ENCODE measurements at regions not wholly inside any gene's neighbourhood (a gene's known extent, or its start where the extent isn't known, plus 50 kb on each side); places are given as distances from the start of the nearest gene placed in this dataset.

DNA sequence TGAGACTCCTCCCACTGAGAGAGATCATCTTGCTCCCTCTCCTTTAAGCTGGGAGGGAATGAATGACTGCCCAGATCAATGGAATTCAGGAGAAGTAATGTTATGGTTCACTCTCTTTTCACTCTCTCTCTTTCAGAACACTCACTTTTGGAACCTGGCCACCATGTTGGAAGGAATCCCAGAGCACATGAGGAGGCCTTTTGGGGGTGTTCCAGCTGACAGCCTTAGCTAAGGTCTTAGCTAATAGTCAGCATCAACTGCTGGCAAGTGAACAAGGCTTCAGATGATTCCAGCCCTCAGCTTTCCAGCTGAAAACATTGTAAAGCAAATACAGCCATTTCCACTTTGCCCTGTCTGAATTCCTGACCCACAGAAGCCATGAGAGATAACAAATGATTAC lies 124.0 kb upstream of the CLNK start (continued):
- TF ChIP-seq, protein P1, sequence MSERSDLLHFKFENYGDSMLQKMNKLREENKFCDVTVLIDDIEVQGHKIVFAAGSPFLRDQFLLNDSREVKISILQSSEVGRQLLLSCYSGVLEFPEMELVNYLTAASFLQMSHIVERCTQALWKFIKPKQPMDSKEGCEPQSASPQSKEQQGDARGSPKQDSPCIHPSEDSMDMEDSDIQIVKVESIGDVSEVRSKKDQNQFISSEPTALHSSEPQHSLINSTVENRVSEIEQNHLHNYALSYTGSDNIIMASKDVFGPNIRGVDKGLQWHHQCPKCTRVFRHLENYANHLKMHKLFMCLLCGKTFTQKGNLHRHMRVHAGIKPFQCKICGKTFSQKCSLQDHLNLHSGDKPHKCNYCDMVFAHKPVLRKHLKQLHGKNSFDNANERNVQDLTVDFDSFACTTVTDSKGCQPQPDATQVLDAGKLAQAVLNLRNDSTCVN (tag by site-specific recombination; optimal IDR thresholded peaks at IDR 0.05): no peak
- TF ChIP-seq ZNF585B (tag by site-specific recombination; IDR thresholded peaks at IDR 0.05): no peak
- TF ChIP-seq, protein P2, sequence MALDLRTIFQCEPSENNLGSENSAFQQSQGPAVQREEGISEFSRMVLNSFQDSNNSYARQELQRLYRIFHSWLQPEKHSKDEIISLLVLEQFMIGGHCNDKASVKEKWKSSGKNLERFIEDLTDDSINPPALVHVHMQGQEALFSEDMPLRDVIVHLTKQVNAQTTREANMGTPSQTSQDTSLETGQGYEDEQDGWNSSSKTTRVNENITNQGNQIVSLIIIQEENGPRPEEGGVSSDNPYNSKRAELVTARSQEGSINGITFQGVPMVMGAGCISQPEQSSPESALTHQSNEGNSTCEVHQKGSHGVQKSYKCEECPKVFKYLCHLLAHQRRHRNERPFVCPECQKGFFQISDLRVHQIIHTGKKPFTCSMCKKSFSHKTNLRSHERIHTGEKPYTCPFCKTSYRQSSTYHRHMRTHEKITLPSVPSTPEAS (tag by site-specific recombination; IDR thresholded peaks at IDR 0.05): no peak
- TF ChIP-seq ZNF837 (tag by site-specific recombination; IDR thresholded peaks at IDR 0.05): no peak
- TF ChIP-seq, protein P3, sequence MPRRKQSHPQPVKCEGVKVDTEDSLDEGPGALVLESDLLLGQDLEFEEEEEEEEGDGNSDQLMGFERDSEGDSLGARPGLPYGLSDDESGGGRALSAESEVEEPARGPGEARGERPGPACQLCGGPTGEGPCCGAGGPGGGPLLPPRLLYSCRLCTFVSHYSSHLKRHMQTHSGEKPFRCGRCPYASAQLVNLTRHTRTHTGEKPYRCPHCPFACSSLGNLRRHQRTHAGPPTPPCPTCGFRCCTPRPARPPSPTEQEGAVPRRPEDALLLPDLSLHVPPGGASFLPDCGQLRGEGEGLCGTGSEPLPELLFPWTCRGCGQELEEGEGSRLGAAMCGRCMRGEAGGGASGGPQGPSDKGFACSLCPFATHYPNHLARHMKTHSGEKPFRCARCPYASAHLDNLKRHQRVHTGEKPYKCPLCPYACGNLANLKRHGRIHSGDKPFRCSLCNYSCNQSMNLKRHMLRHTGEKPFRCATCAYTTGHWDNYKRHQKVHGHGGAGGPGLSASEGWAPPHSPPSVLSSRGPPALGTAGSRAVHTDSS (tag by site-specific recombination; IDR thresholded peaks at IDR 0.05): no peak
- no peak for TF ChIP-seq ZNF677 (tag by site-specific recombination; IDR thresholded peaks at IDR 0.05)
- TF ChIP-seq, protein P4, sequence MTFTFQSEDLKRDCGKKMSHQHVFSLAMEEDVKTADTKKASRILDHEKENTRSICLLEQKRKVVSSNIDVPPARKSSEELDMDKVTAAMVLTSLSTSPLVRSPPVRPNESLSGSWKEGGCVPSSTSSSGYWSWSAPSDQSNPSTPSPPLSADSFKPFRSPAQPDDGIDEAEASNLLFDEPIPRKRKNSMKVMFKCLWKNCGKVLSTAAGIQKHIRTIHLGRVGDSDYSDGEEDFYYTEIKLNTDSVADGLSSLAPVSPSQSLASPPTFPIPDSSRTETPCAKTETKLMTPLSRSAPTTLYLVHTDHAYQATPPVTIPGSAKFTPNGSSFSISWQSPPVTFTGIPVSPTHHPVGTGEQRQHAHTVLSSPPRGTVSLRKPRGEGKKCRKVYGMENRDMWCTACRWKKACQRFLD (tag by site-specific recombination; IDR thresholded peaks at IDR 0.05): no peak

DNA sequence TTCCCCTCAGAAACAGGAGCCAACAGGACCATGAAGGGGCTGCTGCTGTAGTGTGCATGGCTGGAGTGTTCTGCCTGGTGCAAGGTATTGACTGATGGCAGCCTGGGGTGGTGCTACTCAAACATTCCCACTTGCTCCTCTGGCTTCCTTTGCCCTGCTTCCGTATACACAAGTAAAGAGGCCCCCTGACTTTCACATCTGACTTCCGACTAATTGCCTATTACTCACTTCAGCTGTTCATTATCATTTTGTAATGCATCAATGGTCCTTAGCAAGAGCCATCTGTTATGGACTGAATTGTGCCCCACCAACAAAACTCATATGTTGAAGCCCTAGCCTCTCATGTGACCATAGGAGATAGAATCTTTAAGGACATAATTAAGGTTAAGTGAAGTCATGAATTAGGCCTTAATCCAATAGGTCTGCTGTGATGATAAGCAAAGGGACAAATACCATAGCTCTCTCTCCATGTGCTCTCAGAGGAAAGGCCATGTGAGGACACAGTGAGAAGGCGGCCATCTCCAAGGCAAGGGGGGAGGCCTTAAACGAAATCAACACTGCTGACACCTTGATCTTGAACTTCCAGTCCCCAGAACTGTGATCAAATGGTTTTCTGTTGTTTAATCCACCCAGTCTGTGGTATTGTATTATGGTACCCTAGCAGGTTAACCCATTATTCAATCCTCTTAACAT lies 122.5 kb upstream of the CLNK start:
- H3K27ac ChIP-seq (ENCODE audit: extremely low read depth, low read depth, low read length): no peak overlapping the region
- H3K4me1 ChIP-seq (ENCODE audit: control insufficient read depth, insufficient read depth, low read length): no peaks in the 10 kb centered on the region
- no peaks in the 10 kb centered on the region for H3K9me3 ChIP-seq (ENCODE audit: control insufficient read depth, insufficient read depth, low read depth, low read length)
- ChIA-PET POLR2A (no interaction called here), CTCF (interaction anchor here (0.6 kb wide), 1 partner anchor 226 kb away, joined by 4 read pairs; no protein-coding TSS in a partner anchor)
- H3K4me3 ChIP-seq (ENCODE audit: low read depth, low read length): no peak overlapping the region
- H3K36me3 ChIP-seq (ENCODE audit: control insufficient read depth in 2 of 2, insufficient read depth in 1 of 2, low read length in 2 of 2): no peaks in the 10 kb centered on the region
- no peak for TF ChIP-seq WT1 (tag by site-specific recombination; IDR thresholded peaks at IDR 0.05)
- no peak for TF ChIP-seq ZNF350 (tag by site-specific recombination; IDR thresholded peaks at IDR 0.05)
- TF ChIP-seq, protein P5, sequence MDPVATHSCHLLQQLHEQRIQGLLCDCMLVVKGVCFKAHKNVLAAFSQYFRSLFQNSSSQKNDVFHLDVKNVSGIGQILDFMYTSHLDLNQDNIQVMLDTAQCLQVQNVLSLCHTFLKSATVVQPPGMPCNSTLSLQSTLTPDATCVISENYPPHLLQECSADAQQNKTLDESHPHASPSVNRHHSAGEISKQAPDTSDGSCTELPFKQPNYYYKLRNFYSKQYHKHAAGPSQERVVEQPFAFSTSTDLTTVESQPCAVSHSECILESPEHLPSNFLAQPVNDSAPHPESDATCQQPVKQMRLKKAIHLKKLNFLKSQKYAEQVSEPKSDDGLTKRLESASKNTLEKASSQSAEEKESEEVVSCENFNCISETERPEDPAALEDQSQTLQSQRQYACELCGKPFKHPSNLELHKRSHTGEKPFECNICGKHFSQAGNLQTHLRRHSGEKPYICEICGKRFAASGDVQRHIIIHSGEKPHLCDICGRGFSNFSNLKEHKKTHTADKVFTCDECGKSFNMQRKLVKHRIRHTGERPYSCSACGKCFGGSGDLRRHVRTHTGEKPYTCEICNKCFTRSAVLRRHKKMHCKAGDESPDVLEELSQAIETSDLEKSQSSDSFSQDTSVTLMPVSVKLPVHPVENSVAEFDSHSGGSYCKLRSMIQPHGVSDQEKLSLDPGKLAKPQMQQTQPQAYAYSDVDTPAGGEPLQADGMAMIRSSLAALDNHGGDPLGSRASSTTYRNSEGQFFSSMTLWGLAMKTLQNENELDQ (tag by site-specific recombination; IDR thresholded peaks at IDR 0.05; ENCODE audit: low read depth): no peak
- no peak for TF ChIP-seq ZNF202 (tag by site-specific recombination; IDR thresholded peaks at IDR 0.05; ENCODE audit: borderline replicate concordance)
- TF ChIP-seq, protein P6, sequence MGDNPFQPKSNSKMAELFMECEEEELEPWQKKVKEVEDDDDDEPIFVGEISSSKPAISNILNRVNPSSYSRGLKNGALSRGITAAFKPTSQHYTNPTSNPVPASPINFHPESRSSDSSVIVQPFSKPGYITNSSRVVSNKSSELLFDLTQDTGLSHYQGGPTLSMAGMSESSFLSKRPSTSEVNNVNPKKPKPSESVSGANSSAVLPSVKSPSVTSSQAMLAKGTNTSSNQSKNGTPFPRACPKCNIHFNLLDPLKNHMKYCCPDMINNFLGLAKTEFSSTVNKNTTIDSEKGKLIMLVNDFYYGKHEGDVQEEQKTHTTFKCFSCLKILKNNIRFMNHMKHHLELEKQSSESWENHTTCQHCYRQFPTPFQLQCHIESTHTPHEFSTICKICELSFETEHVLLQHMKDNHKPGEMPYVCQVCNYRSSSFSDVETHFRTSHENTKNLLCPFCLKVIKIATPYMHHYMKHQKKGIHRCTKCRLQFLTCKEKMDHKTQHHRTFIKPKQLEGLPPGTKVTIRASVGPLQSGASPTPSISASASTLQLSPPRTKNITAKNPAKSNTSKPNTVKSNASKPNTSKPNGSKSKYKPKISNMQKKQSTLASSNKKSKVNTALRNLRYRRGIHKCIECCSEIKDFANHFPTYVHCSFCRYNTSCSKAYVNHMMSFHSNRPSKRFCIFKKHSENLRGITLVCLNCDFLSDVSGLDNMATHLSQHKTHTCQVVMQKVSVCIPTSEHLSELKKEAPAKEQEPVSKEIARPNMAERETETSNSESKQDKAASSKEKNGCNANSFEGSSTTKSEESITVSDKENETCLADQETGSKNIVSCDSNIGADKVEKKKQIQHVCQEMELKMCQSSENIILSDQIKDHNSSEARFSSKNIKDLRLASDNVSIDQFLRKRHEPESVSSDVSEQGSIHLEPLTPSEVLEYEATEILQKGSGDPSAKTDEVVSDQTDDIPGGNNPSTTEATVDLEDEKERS (tag by site-specific recombination; IDR thresholded peaks at IDR 0.05): no peak
- no peak for TF ChIP-seq ZNF792 (tag by site-specific recombination; IDR thresholded peaks at IDR 0.05)
- TF ChIP-seq GLI4 (tag by site-specific recombination; IDR thresholded peaks at IDR 0.05): no peak
- TF ChIP-seq, protein P7, sequence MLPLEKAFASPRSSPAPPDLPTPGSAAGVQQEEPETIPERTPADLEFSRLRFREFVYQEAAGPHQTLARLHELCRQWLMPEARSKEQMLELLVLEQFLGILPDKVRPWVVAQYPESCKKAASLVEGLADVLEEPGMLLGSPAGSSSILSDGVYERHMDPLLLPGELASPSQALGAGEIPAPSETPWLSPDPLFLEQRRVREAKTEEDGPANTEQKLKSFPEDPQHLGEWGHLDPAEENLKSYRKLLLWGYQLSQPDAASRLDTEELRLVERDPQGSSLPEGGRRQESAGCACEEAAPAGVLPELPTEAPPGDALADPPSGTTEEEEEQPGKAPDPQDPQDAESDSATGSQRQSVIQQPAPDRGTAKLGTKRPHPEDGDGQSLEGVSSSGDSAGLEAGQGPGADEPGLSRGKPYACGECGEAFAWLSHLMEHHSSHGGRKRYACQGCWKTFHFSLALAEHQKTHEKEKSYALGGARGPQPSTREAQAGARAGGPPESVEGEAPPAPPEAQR (tag by site-specific recombination; IDR thresholded peaks at IDR 0.05): no peak
- TF ChIP-seq, protein P8, sequence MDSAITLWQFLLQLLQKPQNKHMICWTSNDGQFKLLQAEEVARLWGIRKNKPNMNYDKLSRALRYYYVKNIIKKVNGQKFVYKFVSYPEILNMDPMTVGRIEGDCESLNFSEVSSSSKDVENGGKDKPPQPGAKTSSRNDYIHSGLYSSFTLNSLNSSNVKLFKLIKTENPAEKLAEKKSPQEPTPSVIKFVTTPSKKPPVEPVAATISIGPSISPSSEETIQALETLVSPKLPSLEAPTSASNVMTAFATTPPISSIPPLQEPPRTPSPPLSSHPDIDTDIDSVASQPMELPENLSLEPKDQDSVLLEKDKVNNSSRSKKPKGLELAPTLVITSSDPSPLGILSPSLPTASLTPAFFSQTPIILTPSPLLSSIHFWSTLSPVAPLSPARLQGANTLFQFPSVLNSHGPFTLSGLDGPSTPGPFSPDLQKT (IDR thresholded peaks at IDR 0.05; ENCODE audit: borderline replicate concordance, low read depth, low read length): no peak
- TF ChIP-seq, protein P9, sequence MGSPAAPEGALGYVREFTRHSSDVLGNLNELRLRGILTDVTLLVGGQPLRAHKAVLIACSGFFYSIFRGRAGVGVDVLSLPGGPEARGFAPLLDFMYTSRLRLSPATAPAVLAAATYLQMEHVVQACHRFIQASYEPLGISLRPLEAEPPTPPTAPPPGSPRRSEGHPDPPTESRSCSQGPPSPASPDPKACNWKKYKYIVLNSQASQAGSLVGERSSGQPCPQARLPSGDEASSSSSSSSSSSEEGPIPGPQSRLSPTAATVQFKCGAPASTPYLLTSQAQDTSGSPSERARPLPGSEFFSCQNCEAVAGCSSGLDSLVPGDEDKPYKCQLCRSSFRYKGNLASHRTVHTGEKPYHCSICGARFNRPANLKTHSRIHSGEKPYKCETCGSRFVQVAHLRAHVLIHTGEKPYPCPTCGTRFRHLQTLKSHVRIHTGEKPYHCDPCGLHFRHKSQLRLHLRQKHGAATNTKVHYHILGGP (tag by site-specific recombination; IDR thresholded peaks at IDR 0.05): no peak
- TF ChIP-seq ZNF426 (tag by site-specific recombination; IDR thresholded peaks at IDR 0.05): no peak
